Panc1 (cell line): ENCODE measurements at regions not wholly inside any gene's neighbourhood (a gene's known extent, or its start where the extent isn't known, plus 50 kb on each side); places are given as distances from the start of the nearest gene placed in this dataset.

Experiments used
- ATAC-seq: fragments of 200-7000 bp; cut with Tn5 transposase; 2 replicates; pipeline ENCODE4 v1.9.1; 2020; ENCODE audit warnings: mild to moderate bottlenecking, moderate library complexity
- BruUV-seq: library from RNA; stranded (reverse); fragments of 400-500 nt; replicated peaks from 2 replicates; lab custom pipeline; 2021; lab: Mats Ljungman, UMichigan
- CTCF ChIA-PET: fragments of 300-600 bp; sonication (Branson Sonifier 250); formaldehyde crosslinking; loops from one replicate; lab custom pipeline; 2022; ENCODE audit warnings: antibody characterized with exemption; lab: Charles Lee
- POLR2A ChIA-PET: fragments of 300-600 bp; sonication (Branson Sonifier 250); formaldehyde crosslinking; loops from one replicate; lab custom pipeline; 2022; ENCODE audit warnings: antibody characterized with exemption; lab: Charles Lee
- DNase-seq: peaks from one replicate; pipeline ENCODE4 v3.0.0-alpha.2; 2010; ENCODE audit warnings: low read depth, low spot score
- H3K27ac ChIP-seq: 2 replicates; pipeline ENCODE4 v1.5.1; 2011; ENCODE audit warnings: mild to moderate bottlenecking, low read length, inconsistent platforms
- H3K27me3 ChIP-seq: fragments of 200-500 bp; sonication (Bioruptor generic); 2 replicates; pipeline ENCODE4 v1.6.0; 2014; ENCODE audit warnings: low read length, inconsistent platforms; ENCODE audit not compliant: control insufficient read depth, insufficient read depth
- H3K36me3 ChIP-seq: fragments of 200-500 bp; sonication (Bioruptor generic); 2 replicates; pipeline ENCODE4 v1.5.1; 2014; ENCODE audit warnings: inconsistent platforms, mild to moderate bottlenecking, low read length, moderate library complexity; ENCODE audit not compliant: control insufficient read depth, insufficient read depth
- H3K4me1 ChIP-seq: 2 replicates; pipeline ENCODE4 v1.5.1; 2011; ENCODE audit warnings: inconsistent platforms, mild to moderate bottlenecking, low read length, moderate library complexity; ENCODE audit not compliant: control insufficient read depth, insufficient read depth
- H3K4me3 ChIP-seq, 2 experiments: 2 replicates each; pipeline ENCODE4 v1.5.1; 2011 to 2012; ENCODE audit warnings: low read depth in 2 of 2, low read length in 2 of 2, mild to moderate bottlenecking in 2 of 2, inconsistent platforms in 1 of 2, moderate library complexity in 1 of 2
- H3K9me3 ChIP-seq: fragments of 200-500 bp; sonication (Bioruptor generic); 2 replicates; pipeline ENCODE4 v1.5.1; 2014; ENCODE audit warnings: low read depth, mild to moderate bottlenecking, inconsistent platforms, low read length, moderate library complexity; ENCODE audit not compliant: control insufficient read depth, insufficient read depth
- POLR2AphosphoS5 ChIP-seq: IDR thresholded peaks from 2 replicates; pipeline ENCODE4 v1.6.1; 2012; ENCODE audit warnings: mild to moderate bottlenecking, low read depth, low read length, moderate library complexity
- SIN3A ChIP-seq: IDR thresholded peaks from 2 replicates; pipeline ENCODE4 v1.6.1; 2012; ENCODE audit warnings: low read depth, mild to moderate bottlenecking, low read length, moderate library complexity, borderline replicate concordance; ENCODE audit not compliant: insufficient read depth
- TCF7L2 ChIP-seq: IDR thresholded peaks from 2 replicates; pipeline ENCODE4 v1.6.1; 2011; ENCODE audit warnings: mild to moderate bottlenecking, low read depth, low read length, inconsistent platforms
- in situ Hi-C: cut with HindIII; loops from 2 replicates; pipeline ENCODE4 v1.10.0; 2016; ENCODE audit warnings: low sequenced_read_pairs, low pct_unique_long_range_greater_than_20kb
- intact Hi-C: fragments of 100-400 bp; cut with micrococcal nuclease; formaldehyde crosslinking; loops from one replicate; pipeline ENCODE4 v1.10.0; 2022; ENCODE audit not compliant: unreplicated experiment
- TF ChIP-seq, protein P1 (sequence below), 2 experiments: IDR thresholded peaks; 2 replicates each; pipeline ENCODE4 v1.6.1; 2011 to 2012; ENCODE audit warnings: low read depth in 2 of 2, control low read depth in 1 of 2, low read length in 1 of 2, mild to moderate bottlenecking in 1 of 2, moderate library complexity in 1 of 2; ENCODE audit not compliant: insufficient read depth in 1 of 2
- TF ChIP-seq, protein P2 (sequence below): fragments of 450-650 bp; IDR thresholded peaks from 2 replicates; pipeline ENCODE4 v1.5.1; 2017; ENCODE audit warnings: mild to moderate bottlenecking

DNA sequence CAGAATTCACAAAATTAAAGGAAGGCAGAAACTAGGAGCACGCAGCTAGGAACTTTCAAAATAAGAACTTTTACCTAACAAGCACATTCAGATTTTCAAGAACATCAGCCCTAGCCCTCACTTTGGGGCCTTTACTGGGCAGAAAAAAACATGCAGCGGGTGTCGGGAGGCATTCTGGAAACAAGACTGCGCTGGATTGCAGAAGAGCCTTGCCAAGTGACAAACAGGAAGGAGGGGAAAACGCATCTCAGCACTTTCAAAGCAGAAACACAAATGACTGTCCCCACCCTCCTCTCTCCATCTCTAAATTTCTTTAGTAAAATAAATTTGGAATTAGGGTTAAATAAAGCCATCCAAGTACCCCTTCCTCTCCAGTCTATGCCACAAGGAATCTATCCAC is 74.6 kb upstream of the RREB1 start:
- no TSS peak for BruUV-seq

DNA sequence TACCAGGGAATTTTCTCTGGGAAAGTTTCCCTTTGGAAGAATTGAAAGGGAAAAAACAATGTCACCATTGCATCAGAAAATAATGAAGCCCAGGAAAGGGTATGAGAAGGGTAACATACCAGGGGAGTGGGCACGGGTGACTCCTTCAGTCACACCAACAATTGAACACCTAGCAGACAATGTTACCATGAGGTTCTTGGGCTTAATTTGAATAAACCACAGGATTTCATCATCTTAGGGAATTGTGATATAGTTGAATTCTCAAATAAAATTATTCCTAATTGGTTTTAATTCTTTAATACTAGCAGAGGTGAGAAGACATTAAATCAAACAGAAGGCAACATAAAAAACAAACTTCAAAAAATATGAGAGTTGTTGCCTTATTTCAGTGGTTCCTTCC is 73.7 kb upstream of the RREB1 start:
- CTCF ChIA-PET: no interaction called here
- intact Hi-C loops: no loop called here
- DNase-seq (no peak), ATAC-seq (no peak)
- Histone ChIP-seq H3K27me3 (0 out of 2 replicates have a peak, but pooled peaks cover 2% of the 10 kb centered on the region), H3K27ac (no peak overlapping the region), H3K4me1 (no peaks in the 10 kb centered on the region), H3K9me3 (no peaks in the 10 kb centered on the region), H3K4me3 (no peak overlapping the region), H3K36me3 (no peaks in the 10 kb centered on the region)
- TF ChIP-seq SIN3A (no peak), TCF7L2 (no peak), POLR2AphosphoS5 (no peak)
- TF ChIP-seq, protein P1, sequence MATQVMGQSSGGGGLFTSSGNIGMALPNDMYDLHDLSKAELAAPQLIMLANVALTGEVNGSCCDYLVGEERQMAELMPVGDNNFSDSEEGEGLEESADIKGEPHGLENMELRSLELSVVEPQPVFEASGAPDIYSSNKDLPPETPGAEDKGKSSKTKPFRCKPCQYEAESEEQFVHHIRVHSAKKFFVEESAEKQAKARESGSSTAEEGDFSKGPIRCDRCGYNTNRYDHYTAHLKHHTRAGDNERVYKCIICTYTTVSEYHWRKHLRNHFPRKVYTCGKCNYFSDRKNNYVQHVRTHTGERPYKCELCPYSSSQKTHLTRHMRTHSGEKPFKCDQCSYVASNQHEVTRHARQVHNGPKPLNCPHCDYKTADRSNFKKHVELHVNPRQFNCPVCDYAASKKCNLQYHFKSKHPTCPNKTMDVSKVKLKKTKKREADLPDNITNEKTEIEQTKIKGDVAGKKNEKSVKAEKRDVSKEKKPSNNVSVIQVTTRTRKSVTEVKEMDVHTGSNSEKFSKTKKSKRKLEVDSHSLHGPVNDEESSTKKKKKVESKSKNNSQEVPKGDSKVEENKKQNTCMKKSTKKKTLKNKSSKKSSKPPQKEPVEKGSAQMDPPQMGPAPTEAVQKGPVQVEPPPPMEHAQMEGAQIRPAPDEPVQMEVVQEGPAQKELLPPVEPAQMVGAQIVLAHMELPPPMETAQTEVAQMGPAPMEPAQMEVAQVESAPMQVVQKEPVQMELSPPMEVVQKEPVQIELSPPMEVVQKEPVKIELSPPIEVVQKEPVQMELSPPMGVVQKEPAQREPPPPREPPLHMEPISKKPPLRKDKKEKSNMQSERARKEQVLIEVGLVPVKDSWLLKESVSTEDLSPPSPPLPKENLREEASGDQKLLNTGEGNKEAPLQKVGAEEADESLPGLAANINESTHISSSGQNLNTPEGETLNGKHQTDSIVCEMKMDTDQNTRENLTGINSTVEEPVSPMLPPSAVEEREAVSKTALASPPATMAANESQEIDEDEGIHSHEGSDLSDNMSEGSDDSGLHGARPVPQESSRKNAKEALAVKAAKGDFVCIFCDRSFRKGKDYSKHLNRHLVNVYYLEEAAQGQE (IDR thresholded peaks at IDR 0.05; ENCODE audit: insufficient read depth in 1 of 2, low read depth in 2 of 2, low read length in 1 of 2): no peak
- TF ChIP-seq, protein P2, sequence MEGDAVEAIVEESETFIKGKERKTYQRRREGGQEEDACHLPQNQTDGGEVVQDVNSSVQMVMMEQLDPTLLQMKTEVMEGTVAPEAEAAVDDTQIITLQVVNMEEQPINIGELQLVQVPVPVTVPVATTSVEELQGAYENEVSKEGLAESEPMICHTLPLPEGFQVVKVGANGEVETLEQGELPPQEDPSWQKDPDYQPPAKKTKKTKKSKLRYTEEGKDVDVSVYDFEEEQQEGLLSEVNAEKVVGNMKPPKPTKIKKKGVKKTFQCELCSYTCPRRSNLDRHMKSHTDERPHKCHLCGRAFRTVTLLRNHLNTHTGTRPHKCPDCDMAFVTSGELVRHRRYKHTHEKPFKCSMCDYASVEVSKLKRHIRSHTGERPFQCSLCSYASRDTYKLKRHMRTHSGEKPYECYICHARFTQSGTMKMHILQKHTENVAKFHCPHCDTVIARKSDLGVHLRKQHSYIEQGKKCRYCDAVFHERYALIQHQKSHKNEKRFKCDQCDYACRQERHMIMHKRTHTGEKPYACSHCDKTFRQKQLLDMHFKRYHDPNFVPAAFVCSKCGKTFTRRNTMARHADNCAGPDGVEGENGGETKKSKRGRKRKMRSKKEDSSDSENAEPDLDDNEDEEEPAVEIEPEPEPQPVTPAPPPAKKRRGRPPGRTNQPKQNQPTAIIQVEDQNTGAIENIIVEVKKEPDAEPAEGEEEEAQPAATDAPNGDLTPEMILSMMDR: no peak
- POLR2A ChIA-PET: no interaction called here
- in situ Hi-C loops: no loop called here
- no TSS peak for BruUV-seq

More for the DNA sequence above, 74.6 kb upstream of the RREB1 start:
- intact Hi-C loops (no loop called here), in situ Hi-C loops (no loop called here)
- H3K9me3 ChIP-seq: no peaks in the 10 kb centered on the region
- TF ChIP-seq TCF7L2 (no peak), SIN3A (no peak), POLR2AphosphoS5 (no peak)
- TF ChIP-seq, protein P2: no peak
- TF ChIP-seq, protein P1 (IDR thresholded peaks at IDR 0.05; ENCODE audit: insufficient read depth in 1 of 2, low read depth in 2 of 2, low read length in 1 of 2): no peak
- no peak overlapping the region for H3K27ac ChIP-seq
- ChIA-PET POLR2A (no interaction called here), CTCF (no interaction called here)
- DNase-seq (no peak), ATAC-seq (no peak)
- H3K4me1 ChIP-seq: no peaks in the 10 kb centered on the region
- no peak overlapping the region for H3K4me3 ChIP-seq
- H3K27me3 ChIP-seq: 0 out of 2 replicates have a peak, but pooled peaks cover 2% of the 10 kb centered on the region
- H3K36me3 ChIP-seq: no peaks in the 10 kb centered on the region
